ENCODE measurements at regions not wholly inside any gene's neighbourhood (a gene's known extent, or its start where the extent isn't known, plus 50 kb on each side); places are given as distances from the start of the nearest gene placed in this dataset.

GRCh38 chr2:226661789-226662545 lies 137.7 kb downstream of the IRS1 start:
- Histone ChIP-seq H3K9ac (ENCODE audit: low read depth in 1 of 2, low read length in 2 of 2) (no peak overlapping the region), H3K4me1 (ENCODE audit: control insufficient read depth in 4 of 4, insufficient read depth in 4 of 4, low read length in 3 of 4) (peaks cover 5 to 48% (median 28%) of the 10 kb centered on the region in 4 donors), H3K36me3 (ENCODE audit: control insufficient read depth in 4 of 4, insufficient read depth in 3 of 4, low read depth in 1 of 4, low read length in 3 of 4) (no peaks in the 10 kb centered on the region), H3K9me3 (ENCODE audit: control insufficient read depth in 4 of 4, low read length in 3 of 4) (no peaks in the 10 kb centered on the region), H3K4me3 (ENCODE audit: low read depth in 1 of 3, low read length in 3 of 3) (no peak overlapping the region), H3K27ac (ENCODE audit: low read depth in 1 of 2, low read length in 2 of 2) (peak overlapping the region in 1 of 2 donors; percentile 37), H3K27me3 (ENCODE audit: control insufficient read depth in 4 of 4, insufficient read depth in 4 of 4, low read length in 3 of 4) (no peaks in the 10 kb centered on the region)
- DNase-seq (ENCODE audit: low spot score), result no peak
- WGBS, result 77% methylated on average over 11 of the region's 11 CpGs
- TF ChIP-seq NR2F2 (IDR thresholded peaks at IDR 0.05) (no peak), RAD21 (IDR thresholded peaks at IDR 0.05) (no peak), FOXA2 (IDR thresholded peaks at IDR 0.05) (no peak), JUND (IDR thresholded peaks at IDR 0.05) (no peak), EGR1 (IDR thresholded peaks at IDR 0.05; ENCODE audit: low read depth in 2 of 2) (no peak), SP1 (IDR thresholded peaks at IDR 0.05) (no peak), YY1 (IDR thresholded peaks at IDR 0.05) (no peak), HNF4A (conservative IDR thresholded peaks at IDR 0.05) (no peak), MAX (IDR thresholded peaks at IDR 0.05) (no peak), RXRA (IDR thresholded peaks at IDR 0.05) (no peak), FOXA1 (IDR thresholded peaks at IDR 0.05) (no peak)
- TF ChIP-seq, protein P1, sequence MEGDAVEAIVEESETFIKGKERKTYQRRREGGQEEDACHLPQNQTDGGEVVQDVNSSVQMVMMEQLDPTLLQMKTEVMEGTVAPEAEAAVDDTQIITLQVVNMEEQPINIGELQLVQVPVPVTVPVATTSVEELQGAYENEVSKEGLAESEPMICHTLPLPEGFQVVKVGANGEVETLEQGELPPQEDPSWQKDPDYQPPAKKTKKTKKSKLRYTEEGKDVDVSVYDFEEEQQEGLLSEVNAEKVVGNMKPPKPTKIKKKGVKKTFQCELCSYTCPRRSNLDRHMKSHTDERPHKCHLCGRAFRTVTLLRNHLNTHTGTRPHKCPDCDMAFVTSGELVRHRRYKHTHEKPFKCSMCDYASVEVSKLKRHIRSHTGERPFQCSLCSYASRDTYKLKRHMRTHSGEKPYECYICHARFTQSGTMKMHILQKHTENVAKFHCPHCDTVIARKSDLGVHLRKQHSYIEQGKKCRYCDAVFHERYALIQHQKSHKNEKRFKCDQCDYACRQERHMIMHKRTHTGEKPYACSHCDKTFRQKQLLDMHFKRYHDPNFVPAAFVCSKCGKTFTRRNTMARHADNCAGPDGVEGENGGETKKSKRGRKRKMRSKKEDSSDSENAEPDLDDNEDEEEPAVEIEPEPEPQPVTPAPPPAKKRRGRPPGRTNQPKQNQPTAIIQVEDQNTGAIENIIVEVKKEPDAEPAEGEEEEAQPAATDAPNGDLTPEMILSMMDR (IDR thresholded peaks at IDR 0.05; ENCODE audit: low read depth, low read length, missing input control), result no peak
- TF ChIP-seq, protein P2, sequence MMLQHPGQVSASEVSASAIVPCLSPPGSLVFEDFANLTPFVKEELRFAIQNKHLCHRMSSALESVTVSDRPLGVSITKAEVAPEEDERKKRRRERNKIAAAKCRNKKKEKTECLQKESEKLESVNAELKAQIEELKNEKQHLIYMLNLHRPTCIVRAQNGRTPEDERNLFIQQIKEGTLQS (IDR thresholded peaks at IDR 0.05), result no peak
- TF ChIP-seq, protein P3, sequence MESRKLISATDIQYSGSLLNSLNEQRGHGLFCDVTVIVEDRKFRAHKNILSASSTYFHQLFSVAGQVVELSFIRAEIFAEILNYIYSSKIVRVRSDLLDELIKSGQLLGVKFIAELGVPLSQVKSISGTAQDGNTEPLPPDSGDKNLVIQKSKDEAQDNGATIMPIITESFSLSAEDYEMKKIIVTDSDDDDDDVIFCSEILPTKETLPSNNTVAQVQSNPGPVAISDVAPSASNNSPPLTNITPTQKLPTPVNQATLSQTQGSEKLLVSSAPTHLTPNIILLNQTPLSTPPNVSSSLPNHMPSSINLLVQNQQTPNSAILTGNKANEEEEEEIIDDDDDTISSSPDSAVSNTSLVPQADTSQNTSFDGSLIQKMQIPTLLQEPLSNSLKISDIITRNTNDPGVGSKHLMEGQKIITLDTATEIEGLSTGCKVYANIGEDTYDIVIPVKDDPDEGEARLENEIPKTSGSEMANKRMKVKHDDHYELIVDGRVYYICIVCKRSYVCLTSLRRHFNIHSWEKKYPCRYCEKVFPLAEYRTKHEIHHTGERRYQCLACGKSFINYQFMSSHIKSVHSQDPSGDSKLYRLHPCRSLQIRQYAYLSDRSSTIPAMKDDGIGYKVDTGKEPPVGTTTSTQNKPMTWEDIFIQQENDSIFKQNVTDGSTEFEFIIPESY (IDR thresholded peaks at IDR 0.05), result no peak

- Histone ChIP-seq H3K4me3 (ENCODE audit: low read depth in 1 of 3, low read length in 3 of 3) (no peak overlapping the region), H3K4me1 (ENCODE audit: control insufficient read depth in 4 of 4, insufficient read depth in 4 of 4, low read length in 3 of 4) (peaks cover 6 to 60% (median 35%) of the 10 kb centered on the region in 4 donors), H3K27ac (ENCODE audit: low read depth in 1 of 2, low read length in 2 of 2) (peak overlapping the region; percentile 75 to 84), H3K9me3 (ENCODE audit: control insufficient read depth in 4 of 4, low read length in 3 of 4) (no peaks in the 10 kb centered on the region), H3K9ac (ENCODE audit: low read depth in 1 of 2, low read length in 2 of 2) (no peak overlapping the region), H3K27me3 (ENCODE audit: control insufficient read depth in 4 of 4, insufficient read depth in 4 of 4, low read length in 3 of 4) (no peaks in the 10 kb centered on the region), H3K36me3 (ENCODE audit: control insufficient read depth in 4 of 4, insufficient read depth in 3 of 4, low read depth in 1 of 4, low read length in 3 of 4) (no peaks in the 10 kb centered on the region)
- DNase-seq (ENCODE audit: low spot score), result no peak
- 32% methylated on average over 1 of the region's 1 CpG for WGBS
- peak; percentile 56 for TF ChIP-seq FOXA2 (IDR thresholded peaks at IDR 0.05)
- peak; percentile 64 for TF ChIP-seq FOXA1 (IDR thresholded peaks at IDR 0.05)
- TF ChIP-seq, protein P1 (IDR thresholded peaks at IDR 0.05; ENCODE audit: low read depth, low read length, missing input control), result no peak
- TF ChIP-seq HNF4A (conservative IDR thresholded peaks at IDR 0.05), result peak; percentile 60 to 87
- TF ChIP-seq EGR1 (IDR thresholded peaks at IDR 0.05; ENCODE audit: low read depth in 2 of 2), result peak; percentile 63 to 79
- TF ChIP-seq, protein P3 (IDR thresholded peaks at IDR 0.05), result peak; percentile 52
- TF ChIP-seq, protein P2 (IDR thresholded peaks at IDR 0.05), result peak; percentile 82
- TF ChIP-seq RAD21 (IDR thresholded peaks at IDR 0.05), result peak; percentile 62 to 69
- TF ChIP-seq MAX (IDR thresholded peaks at IDR 0.05), result peak; percentile 77
- peak in 1 of 2 donors; percentile 77 for TF ChIP-seq JUND (IDR thresholded peaks at IDR 0.05)
- TF ChIP-seq RXRA (IDR thresholded peaks at IDR 0.05), result peak; percentile 88 to 94
- TF ChIP-seq YY1 (IDR thresholded peaks at IDR 0.05), result peak; percentile 94
- no peak for TF ChIP-seq TAF1 (conservative IDR thresholded peaks at IDR 0.05)
- peak; percentile 86 for TF ChIP-seq SP1 (IDR thresholded peaks at IDR 0.05)
- peak; percentile 91 for TF ChIP-seq NR2F2 (IDR thresholded peaks at IDR 0.05)
- TF ChIP-seq GABPA (IDR thresholded peaks at IDR 0.05 in 1 of 2, conservative IDR thresholded peaks at IDR 0.05 in 1 of 2), result peak; percentile 29 to 66
- TF ChIP-seq HNF4G (IDR thresholded peaks at IDR 0.05), result no peak
Observed at GRCh38 chr2:226660526-226660925, 139.1 kb downstream of the IRS1 start.

All from liver (tissue), 8 donors.